Heart left ventricle (tissue), 13 donors: ENCODE measurements at regions not wholly inside any gene's neighbourhood (a gene's known extent, or its start where the extent isn't known, plus 50 kb on each side); places are given as distances from the start of the nearest gene placed in this dataset.

Experiments
- CTCF ChIP-seq, 12 donors: fragments of 200-600 bp; sonication (generic) in 4 of 12; IDR thresholded peaks; one replicate each; pipeline versions ENCODE4 v1.5.0 to v1.8.0; 2018 to 2022; ENCODE audit warnings: antibody characterized with exemption in 12 of 12, mild to moderate bottlenecking in 5 of 12
- POLR2A ChIP-seq, 2 donors: fragments of 450-650 bp; IDR thresholded peaks; one replicate each; pipeline ENCODE4 v1.6.1; 2017; ENCODE audit warnings: antibody characterized with exemption in 2 of 2, mild to moderate bottlenecking in 2 of 2, moderate library complexity in 2 of 2
- donor health status: ischemic (EF 13 %, LVEDD 7.1; RV severe dilation, severe dysfunction).
- donor health status: DM: no; HTN: yes; CAD: no.
- donor health status: DM: no; HTN: no; CAD: no.
- donor health status: ischemic (EF 25% LVEDD 6.9; RV normal size, moderate dysfunction).
- donor health status: ischemic (EF 25% LVEDD 5.7; RV mildly dilated, moderate dysfunction).
- donor health status: ischemic (EF 35%, LVEDD 5.7; RV mildly dilated, moderate dysfunction).
- donor health status: nonischemic (EF 11% LVEDD 7.7; RV severe dilation, severe dysfunction).
- donor health status: DM: yes; HTN: yes; CAD: no.
- donor health status: PGD.
- donor health status: ischemic (EF 29% LVEDD 5.4; RV normal size, mild dysfunction).
- donor health status: nonischemic (EF 23%, LVEDD 6.1; RV moderate dilation, normal function).

GRCh38 chr6:113011389-113011788 lies 664.3 kb downstream of the RFPL4B start:
- TF ChIP-seq POLR2A (IDR thresholded peaks at IDR 0.05) (no peak), CTCF (IDR thresholded peaks at IDR 0.05) (no peak)
